ENCODE measurements at regions not wholly inside any gene's neighbourhood (a gene's known extent, or its start where the extent isn't known, plus 50 kb on each side); places are given as distances from the start of the nearest gene placed in this dataset.

GRCh38 chr11:90795746-90796145 lies 572.9 kb upstream of the CHORDC1 start:
- Histone ChIP-seq H3K4me3 (ENCODE audit: low read length) (no peak overlapping the region), H3K4me2 (ENCODE audit: low read length) (no peak overlapping the region), H3K79me2 (ENCODE audit: control insufficient read depth, low read length) (no peaks in the 10 kb centered on the region), H3K27me3 (ENCODE audit: control insufficient read depth, low read length) (no peaks in the 10 kb centered on the region), H3K9me2 (replicated peaks; ENCODE audit: control insufficient read depth, low read length) (no peaks in the 10 kb centered on the region), H4K20me1 (ENCODE audit: control insufficient read depth, insufficient read depth, low read depth, low read length) (no peaks in the 10 kb centered on the region), H3K27ac (ENCODE audit: low read depth, low read length) (no peak overlapping the region), H3K36me3 (ENCODE audit: control insufficient read depth, low read length) (no peaks in the 10 kb centered on the region), H3K4me1 (ENCODE audit: control insufficient read depth, low read length) (no peaks in the 10 kb centered on the region), H3K9me3 (ENCODE audit: control insufficient read depth, insufficient read depth, low read length) (no peaks in the 10 kb centered on the region), H3F3A (ENCODE audit: control insufficient read depth, insufficient read depth) (no peaks in the 10 kb centered on the region)
- no peak for TF ChIP-seq EZH2phosphoT487 (IDR thresholded peaks at IDR 0.05; ENCODE audit: borderline replicate concordance, low read length)
- TF ChIP-seq, protein P1, sequence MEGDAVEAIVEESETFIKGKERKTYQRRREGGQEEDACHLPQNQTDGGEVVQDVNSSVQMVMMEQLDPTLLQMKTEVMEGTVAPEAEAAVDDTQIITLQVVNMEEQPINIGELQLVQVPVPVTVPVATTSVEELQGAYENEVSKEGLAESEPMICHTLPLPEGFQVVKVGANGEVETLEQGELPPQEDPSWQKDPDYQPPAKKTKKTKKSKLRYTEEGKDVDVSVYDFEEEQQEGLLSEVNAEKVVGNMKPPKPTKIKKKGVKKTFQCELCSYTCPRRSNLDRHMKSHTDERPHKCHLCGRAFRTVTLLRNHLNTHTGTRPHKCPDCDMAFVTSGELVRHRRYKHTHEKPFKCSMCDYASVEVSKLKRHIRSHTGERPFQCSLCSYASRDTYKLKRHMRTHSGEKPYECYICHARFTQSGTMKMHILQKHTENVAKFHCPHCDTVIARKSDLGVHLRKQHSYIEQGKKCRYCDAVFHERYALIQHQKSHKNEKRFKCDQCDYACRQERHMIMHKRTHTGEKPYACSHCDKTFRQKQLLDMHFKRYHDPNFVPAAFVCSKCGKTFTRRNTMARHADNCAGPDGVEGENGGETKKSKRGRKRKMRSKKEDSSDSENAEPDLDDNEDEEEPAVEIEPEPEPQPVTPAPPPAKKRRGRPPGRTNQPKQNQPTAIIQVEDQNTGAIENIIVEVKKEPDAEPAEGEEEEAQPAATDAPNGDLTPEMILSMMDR (IDR thresholded peaks at IDR 0.05; ENCODE audit: low read depth, low read length, poor library complexity, severe bottlenecking), result no peak

GRCh38 chr11:90788961-90789360 lies 566.1 kb upstream of the CHORDC1 start:
- no peaks in the 10 kb centered on the region for H3F3A ChIP-seq (ENCODE audit: control insufficient read depth, insufficient read depth)
- H3K4me2 ChIP-seq (ENCODE audit: low read length), result no peak overlapping the region
- no peaks in the 10 kb centered on the region for H3K36me3 ChIP-seq (ENCODE audit: control insufficient read depth, low read length)
- no peaks in the 10 kb centered on the region for H3K4me1 ChIP-seq (ENCODE audit: control insufficient read depth, low read length)
- H4K20me1 ChIP-seq (ENCODE audit: control insufficient read depth, insufficient read depth, low read depth, low read length), result no peaks in the 10 kb centered on the region
- TF ChIP-seq, protein P1 (IDR thresholded peaks at IDR 0.05; ENCODE audit: low read depth, low read length, poor library complexity, severe bottlenecking), result no peak
- no peak for TF ChIP-seq EZH2phosphoT487 (IDR thresholded peaks at IDR 0.05; ENCODE audit: borderline replicate concordance, low read length)
- no peaks in the 10 kb centered on the region for H3K79me2 ChIP-seq (ENCODE audit: control insufficient read depth, low read length)
- H3K9me2 ChIP-seq (replicated peaks; ENCODE audit: control insufficient read depth, low read length), result no peaks in the 10 kb centered on the region
- no peak overlapping the region for H3K4me3 ChIP-seq (ENCODE audit: low read length)
- H3K27ac ChIP-seq (ENCODE audit: low read depth, low read length), result no peak overlapping the region
- H3K27me3 ChIP-seq (ENCODE audit: control insufficient read depth, low read length), result no peaks in the 10 kb centered on the region
- no peaks in the 10 kb centered on the region for H3K9me3 ChIP-seq (ENCODE audit: control insufficient read depth, insufficient read depth, low read length)

GRCh38 chr11:90784241-90784814 lies 561.5 kb upstream of the CHORDC1 start:
- H3K4me2 ChIP-seq (ENCODE audit: low read length), result no peak overlapping the region
- H3K79me2 ChIP-seq (ENCODE audit: control insufficient read depth, low read length), result no peaks in the 10 kb centered on the region
- H3K9me2 ChIP-seq (replicated peaks; ENCODE audit: control insufficient read depth, low read length), result no peaks in the 10 kb centered on the region
- H3K9me3 ChIP-seq (ENCODE audit: control insufficient read depth, insufficient read depth, low read length), result no peaks in the 10 kb centered on the region
- no peaks in the 10 kb centered on the region for H3K36me3 ChIP-seq (ENCODE audit: control insufficient read depth, low read length)
- no peak overlapping the region for H3K4me3 ChIP-seq (ENCODE audit: low read length)
- H3F3A ChIP-seq (ENCODE audit: control insufficient read depth, insufficient read depth), result no peaks in the 10 kb centered on the region
- no peaks in the 10 kb centered on the region for H4K20me1 ChIP-seq (ENCODE audit: control insufficient read depth, insufficient read depth, low read depth, low read length)
- H3K4me1 ChIP-seq (ENCODE audit: control insufficient read depth, low read length), result no peaks in the 10 kb centered on the region
- no peak for TF ChIP-seq EZH2phosphoT487 (IDR thresholded peaks at IDR 0.05; ENCODE audit: borderline replicate concordance, low read length)
- TF ChIP-seq, protein P1 (IDR thresholded peaks at IDR 0.05; ENCODE audit: low read depth, low read length, poor library complexity, severe bottlenecking), result no peak
- no peak overlapping the region for H3K27ac ChIP-seq (ENCODE audit: low read depth, low read length)
- H3K27me3 ChIP-seq (ENCODE audit: control insufficient read depth, low read length), result no peaks in the 10 kb centered on the region

Measured in DOHH2 (cell line).